NCI-H524 treated with DMSO at 0.1 percent for 48 hours (cell line): ENCODE measurements at regions not wholly inside any gene's neighbourhood (a gene's known extent, or its start where the extent isn't known, plus 50 kb on each side); places are given as distances from the start of the nearest gene placed in this dataset.

Experiments used
- DNase-seq: peaks from one replicate; lab custom pipeline; 2025; lab: John Stamatoyannopoulos, UW

GRCh38 chr3:106756901-106757300 lies 620.3 kb upstream of the CCDC54 start:
- DNase-seq = no peak

- no peak for DNase-seq
Observed at GRCh38 chr3:106758459-106758858, 618.8 kb upstream of the CCDC54 start.

DNA sequence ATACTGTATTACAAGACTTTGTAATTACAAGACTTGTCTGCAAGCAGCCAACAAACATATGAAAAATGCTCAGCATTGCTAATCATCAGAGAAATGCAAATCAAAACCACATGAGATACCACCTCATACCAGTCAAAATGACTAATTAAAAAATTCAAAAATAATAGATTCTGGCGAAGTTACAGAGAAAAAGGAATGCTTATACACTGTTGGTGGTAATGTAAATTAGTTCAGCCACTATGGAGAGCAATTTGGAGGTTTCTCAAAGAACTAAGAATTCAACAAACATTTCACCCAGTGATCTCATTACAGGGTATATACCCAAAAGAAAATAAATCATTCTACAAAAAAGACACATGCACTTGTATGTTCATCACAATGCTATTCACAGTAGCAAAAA lies 617.5 kb upstream of the CCDC54 start:
- no peak for DNase-seq

- no peak for DNase-seq
Observed at GRCh38 chr3:106765342-106765741, 611.9 kb upstream of the CCDC54 start.

- no peak for DNase-seq
Observed at GRCh38 chr3:106768941-106769480, 608.2 kb upstream of the CCDC54 start.

GRCh38 chr3:106773795-106774194 lies 603.4 kb upstream of the CCDC54 start:
- no peak for DNase-seq

DNA sequence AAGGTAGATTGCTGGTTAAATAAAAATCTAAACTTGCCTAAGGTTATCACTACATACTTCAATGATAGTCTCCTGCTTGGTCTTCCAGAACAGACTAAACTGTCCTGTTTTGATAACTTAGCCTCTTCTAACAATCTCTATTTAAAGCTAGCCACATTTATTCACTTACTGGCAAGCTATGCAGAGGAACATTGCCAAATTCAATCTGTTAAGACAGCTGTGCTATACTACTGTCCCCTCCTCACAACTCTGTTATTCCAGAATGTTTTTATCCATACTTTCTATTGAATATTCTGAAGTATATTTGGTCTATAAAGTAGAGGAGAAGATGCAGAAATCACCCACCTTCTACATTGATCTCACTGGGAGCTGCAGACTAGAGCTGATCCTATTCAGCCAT lies 594.0 kb upstream of the CCDC54 start:
- DNase-seq = no peak

- no peak for DNase-seq
Observed at GRCh38 chr3:106789276-106789675, 588.0 kb upstream of the CCDC54 start.

DNA sequence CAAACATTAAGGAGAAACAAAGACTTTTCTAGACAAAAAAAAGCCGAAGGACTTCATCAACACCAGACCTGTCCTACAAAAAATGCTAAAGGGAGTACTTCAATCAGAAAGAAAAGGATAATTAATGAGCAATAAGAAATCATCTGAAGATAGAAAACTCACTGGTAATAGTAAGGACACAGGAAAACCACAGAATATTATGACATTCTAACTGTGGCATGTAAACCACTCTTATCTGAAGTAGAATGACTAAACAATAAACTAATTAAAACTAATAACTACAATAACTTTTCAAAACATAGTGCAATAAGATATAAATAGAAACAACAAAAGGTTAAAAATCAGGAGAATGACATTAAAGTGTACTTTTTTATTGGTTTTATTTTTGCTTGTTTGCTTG lies 584.5 kb upstream of the CCDC54 start:
- no peak for DNase-seq

GRCh38 chr3:106794442-106794841 lies 582.8 kb upstream of the CCDC54 start:
- no peak for DNase-seq

DNA sequence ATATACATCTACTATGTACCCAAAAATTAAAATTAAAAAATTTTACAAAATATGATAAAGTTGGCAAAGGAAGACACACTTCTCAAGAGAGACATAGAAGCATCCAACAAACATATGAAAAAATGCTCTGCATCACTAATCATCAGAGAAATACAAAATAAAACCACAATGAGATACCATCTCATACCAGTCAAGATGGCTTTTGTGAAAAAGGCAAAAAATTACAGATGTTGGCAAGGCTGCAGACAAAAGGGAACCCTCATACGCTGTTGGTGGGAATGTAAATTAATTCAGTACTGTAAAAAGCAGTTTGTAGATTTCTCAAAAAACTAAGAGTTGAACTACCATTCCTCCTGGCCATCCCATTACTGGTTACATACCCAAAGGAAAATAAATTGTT lies 581.7 kb upstream of the CCDC54 start:
- no peak for DNase-seq

GRCh38 chr3:106797461-106797860 lies 579.8 kb upstream of the CCDC54 start:
- DNase-seq = no peak

- no peak for DNase-seq
Observed at GRCh38 chr3:106805625-106806024, 571.6 kb upstream of the CCDC54 start.

GRCh38 chr3:106806964-106807363 lies 570.3 kb upstream of the CCDC54 start:
- no peak for DNase-seq

DNA sequence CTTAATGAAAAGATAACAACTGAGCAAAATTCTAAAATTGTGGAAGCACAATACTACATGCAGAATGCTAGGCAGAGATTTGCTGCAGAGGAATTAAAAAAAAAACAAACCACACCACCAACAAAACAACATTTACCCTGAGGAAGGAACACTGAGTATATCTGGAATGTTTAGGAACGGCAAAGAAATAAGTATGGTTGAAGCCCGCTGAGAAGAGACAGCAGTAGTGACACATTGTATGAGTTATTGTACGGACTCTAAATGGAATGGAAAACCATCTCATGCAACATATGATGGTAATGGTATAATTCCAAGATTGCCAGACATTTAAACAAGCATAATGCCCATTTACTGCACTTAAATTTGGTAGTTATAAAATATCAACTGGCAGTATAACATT lies 568.2 kb upstream of the CCDC54 start:
- no peak for DNase-seq

DNA sequence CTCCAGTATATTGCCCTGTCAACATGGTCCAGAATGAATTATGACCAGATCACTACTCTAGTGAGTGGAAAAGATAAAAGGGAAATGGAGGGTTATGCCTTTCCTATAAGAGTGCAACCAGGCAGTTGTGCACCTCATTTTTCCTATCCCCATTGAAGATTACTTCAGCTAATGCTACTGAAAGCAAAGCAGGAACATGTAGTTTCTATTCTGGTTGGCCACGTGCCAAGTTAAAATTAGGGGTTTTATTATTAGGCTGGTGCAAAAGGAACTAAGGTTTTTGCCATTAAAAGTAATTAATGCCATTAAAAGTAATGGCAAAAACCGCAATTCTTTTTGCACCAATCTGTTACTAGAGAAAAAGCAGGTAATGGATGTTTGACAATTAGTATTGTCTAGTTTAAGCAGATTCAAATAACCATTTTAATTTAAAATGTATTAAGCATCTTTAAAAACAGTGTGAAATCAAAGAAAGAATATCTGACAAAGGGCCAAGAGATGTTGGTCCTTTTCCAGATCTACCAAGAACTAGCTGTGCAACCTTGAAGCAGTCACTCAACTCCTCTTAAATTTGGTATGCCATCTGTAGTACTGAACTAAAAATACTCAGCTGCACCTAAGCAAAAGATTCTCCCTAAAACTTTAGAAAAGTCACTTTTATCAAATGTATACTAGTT lies 567.5 kb upstream of the CCDC54 start:
- DNase-seq = no peak

- no peak for DNase-seq
Observed at GRCh38 chr3:106810300-106810875, 566.9 kb upstream of the CCDC54 start.

- no peak for DNase-seq
Observed at GRCh38 chr3:106811376-106811775, 565.9 kb upstream of the CCDC54 start.

- DNase-seq = no peak
Observed at GRCh38 chr3:106813742-106814141, 563.5 kb upstream of the CCDC54 start.

DNA sequence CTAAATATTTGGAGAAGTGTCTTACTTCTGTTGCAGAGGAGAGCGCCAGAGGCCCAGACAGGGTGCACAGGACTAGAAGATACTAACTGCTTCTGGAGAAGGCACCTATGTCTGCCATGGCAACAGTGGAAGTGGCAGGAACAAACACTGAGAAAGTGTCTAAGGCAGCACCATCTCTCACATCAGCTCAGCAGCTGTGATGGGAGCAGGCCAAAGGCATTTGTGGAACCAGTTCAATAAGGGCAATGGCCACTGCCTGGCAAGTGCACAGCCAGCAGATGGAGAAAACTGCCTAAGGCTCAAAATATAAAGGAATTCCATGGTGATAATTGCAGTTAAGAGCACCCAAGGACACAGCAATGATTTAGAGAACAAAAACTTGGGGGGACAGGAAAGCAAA lies 563.0 kb upstream of the CCDC54 start:
- DNase-seq = no peak

GRCh38 chr3:106816838-106817237 lies 560.4 kb upstream of the CCDC54 start:
- no peak for DNase-seq

DNA sequence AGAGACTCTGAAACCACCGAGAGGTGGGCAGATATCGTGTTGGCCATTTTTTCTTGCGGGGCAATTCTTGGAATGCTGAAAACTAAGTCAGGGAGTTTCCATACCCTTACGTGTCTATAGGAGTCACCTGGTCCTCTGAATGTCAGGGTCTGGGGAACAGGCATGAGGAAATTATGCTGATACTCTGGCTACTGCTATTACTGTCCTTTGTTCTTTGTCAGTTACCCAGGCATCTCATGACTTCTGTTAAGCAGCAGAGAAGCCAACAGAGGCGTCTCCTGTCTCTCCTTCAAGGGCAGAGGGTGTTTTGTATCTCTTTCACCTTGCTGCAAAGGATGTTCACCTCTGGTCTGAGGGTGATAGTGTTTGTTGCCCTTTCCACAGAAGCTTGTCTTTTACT lies 559.5 kb upstream of the CCDC54 start:
- DNase-seq = no peak

DNA sequence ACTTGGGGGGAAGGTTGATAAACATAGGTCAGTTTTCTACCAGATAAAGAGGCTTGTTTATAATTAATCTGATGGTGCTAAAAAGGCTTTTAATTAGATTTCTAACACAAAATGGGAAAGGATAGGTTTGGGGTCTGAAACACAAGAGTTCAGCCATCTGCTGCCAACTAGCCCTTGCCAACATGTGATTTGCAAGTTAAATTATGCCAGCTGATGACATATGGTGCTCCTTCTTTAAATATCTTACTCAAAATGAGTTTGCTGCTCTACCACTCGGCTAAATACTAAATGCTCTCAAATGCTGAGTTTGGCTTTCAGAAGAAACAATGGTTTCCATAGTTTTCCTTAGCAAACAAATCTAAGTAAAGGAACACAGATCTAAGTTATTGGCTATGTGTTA lies 557.8 kb upstream of the CCDC54 start:
- DNase-seq = peak; percentile 99
